ENCODE measurements at regions not wholly inside any gene's neighbourhood (a gene's known extent, or its start where the extent isn't known, plus 50 kb on each side); places are given as distances from the start of the nearest gene placed in this dataset.

GRCh38 chr1:58890609-58891008 lies 106.8 kb upstream of the JUN start:
- CTCF ChIA-PET (ENCODE audit: partially characterized antibody): interaction anchor here (1.3 to 3.5 kb wide), 5 partner anchors 10 to 399 kb away, joined by 3 to 21 read pairs (median 5); no protein-coding TSS in a partner anchor
- no peak overlapping the region for H3K18ac ChIP-seq (ENCODE audit: extremely low read depth, low read length)

More at GRCh38 chr1:58890609-58891008, 106.8 kb upstream of the JUN start:
- Histone ChIP-seq H3K4me1 (replicated peaks in 1 of 4; ENCODE audit: control insufficient read depth in 3 of 4, insufficient read depth in 4 of 4, low read length in 3 of 4) (no peaks in the 10 kb centered on the region), H3K56ac (replicated peaks; ENCODE audit: insufficient read length, low read depth, low read length) (no peak overlapping the region), H4K20me1 (replicated peaks in 1 of 2; ENCODE audit: control insufficient read depth in 1 of 2, insufficient read depth in 2 of 2, low read length in 2 of 2) (no peaks in the 10 kb centered on the region), H2BK20ac (ENCODE audit: low read length) (no peak overlapping the region), H2AK5ac (ENCODE audit: low read depth, low read length) (no peak overlapping the region), H3K79me2 (ENCODE audit: control insufficient read depth in 1 of 2, insufficient read depth in 2 of 2, low read length in 2 of 2) (no peaks in the 10 kb centered on the region), H3K27ac (ENCODE audit: low read depth, low read length) (no peak overlapping the region), H3K9ac (replicated peaks in 1 of 4; ENCODE audit: extremely low read depth in 1 of 4, low read depth in 3 of 4, low read length in 3 of 4) (no peak overlapping the region), H3K14ac (ENCODE audit: insufficient read length) (no peak overlapping the region), H4K5ac (ENCODE audit: insufficient read length, low read depth, low read length) (no peak overlapping the region), H3K23me2 (ENCODE audit: low read depth, low read length) (no peaks in the 10 kb centered on the region), H3K79me1 (ENCODE audit: low read depth, low read length) (no peaks in the 10 kb centered on the region), H2BK12ac (ENCODE audit: low read depth, low read length) (no peak overlapping the region), H3K36me3 (ENCODE audit: control insufficient read depth in 2 of 4, insufficient read depth in 4 of 4, low read length in 3 of 4) (no peaks in the 10 kb centered on the region), H4K8ac (ENCODE audit: extremely low read depth, insufficient read depth, low read length) (no peak overlapping the region), H4K91ac (replicated peaks; ENCODE audit: insufficient read length, low read length) (no peak overlapping the region), H3K4me2 (ENCODE audit: insufficient read depth in 1 of 2, low read depth in 2 of 2, low read length in 2 of 2) (no peak overlapping the region), H3K27me3 (replicated peaks in 1 of 4; ENCODE audit: control insufficient read depth in 3 of 4, extremely low read depth in 1 of 4, insufficient read depth in 3 of 4, low read length in 3 of 4) (no peaks in the 10 kb centered on the region), H2BK15ac (ENCODE audit: low read length) (no peak overlapping the region), H2AFZ (ENCODE audit: low read length) (no peak overlapping the region), H3K23ac (ENCODE audit: insufficient read length) (no peak overlapping the region), H2BK5ac (ENCODE audit: low read depth, low read length) (no peak overlapping the region), H3K9me3 (ENCODE audit: insufficient read depth in 2 of 2, low read depth in 1 of 2, low read length in 1 of 2) (no peaks in the 10 kb centered on the region), H2BK120ac (replicated peaks; ENCODE audit: low read depth, low read length) (no peak overlapping the region), H3K4me3 (ENCODE audit: extremely low read depth in 1 of 4, insufficient read depth in 2 of 4, low read depth in 3 of 4, low read length in 4 of 4) (no peak overlapping the region), H3K4ac (replicated peaks; ENCODE audit: insufficient read length, low read depth, low read length) (no peak overlapping the region)
- no peak for FAIRE-seq
- POLR2A ChIA-PET (ENCODE audit: partially characterized antibody): interaction anchor here (1.3 kb wide), 1 partner anchor 13 kb away, joined by 3 read pairs; no protein-coding TSS in a partner anchor
- 76% methylated on average over 3 of the region's 3 CpGs; no CpG with 5 or more reads in 1 of the 2 experiments for WGBS, 2 experiments (ENCODE audit: extremely low coverage in 1 of 2, insufficient coverage in 1 of 2, insufficient read length in 1 of 2, insufficient replicate concordance in 2 of 2, low coverage in 1 of 2, low lambda C conversion rate in 2 of 2, missing lambda C conversion rate in 1 of 2)
- no peak for TF ChIP-seq POLR2AphosphoS5 (IDR thresholded peaks at IDR 0.05; ENCODE audit: low read depth, low read length)
- no peak for DNase-seq (ENCODE audit: low read depth in 1 of 2, low spot score in 2 of 2)

Measured in H1 (cell line).